A549 (cell line): ENCODE measurements at regions not wholly inside any gene's neighbourhood (a gene's known extent, or its start where the extent isn't known, plus 50 kb on each side); places are given as distances from the start of the nearest gene placed in this dataset.

Experiments used
- ATAC-seq, 2 experiments: fragments of 200-7000 bp in 1 of 2; fragments of >200 bp in 1 of 2; cut with Nextera tagmentation in 1 of 2; cut with Tn5 transposase in 1 of 2; 3 replicates each; pipeline versions ENCODE4 v1.8.0 to v1.9.1; 2018 to 2020; ENCODE audit warnings: mild to moderate bottlenecking in 1 of 2, moderate library complexity in 1 of 2
- CTCF ChIA-PET: fragments of 300-600 bp; sonication (Branson Sonifier 250); formaldehyde crosslinking; extraction: SDS; loops from one replicate; lab custom pipeline; 2021; ENCODE audit warnings: antibody characterized with exemption, inconsistent platforms; lab: Yijun Ruan, JAX
- POLR2A ChIA-PET: fragments of 350-600 bp; formaldehyde crosslinking; extraction: SDS; loops from one replicate; lab custom pipeline; 2021; ENCODE audit warnings: antibody characterized with exemption, inconsistent platforms; lab: Yijun Ruan, JAX
- DNase-seq, 2 experiments: peaks; one replicate each; pipeline versions ENCODE4 v3.0.0 to v3.0.0-alpha.2; 2011 to 2016; ENCODE audit warnings: low read depth in 1 of 2, low spot score in 1 of 2
- FAIRE-seq: peaks from 2 replicates; lab custom pipeline; 2011; peaks lifted over from hg19 to GRCh38; lab: Jason Lieb, UNC
- H3K27ac ChIP-seq, 2 experiments: fragments of >200 bp; sonication (Bioruptor Twin); formaldehyde crosslinking; 3 replicates each; pipeline ENCODE4 v1.5.1; 2016 to 2017
- H3K4me1 ChIP-seq: fragments of >200 bp; sonication (Bioruptor Twin); formaldehyde crosslinking; 3 replicates; pipeline ENCODE4 v1.6.1; 2016
- H3K4me2 ChIP-seq: fragments of >200 bp; sonication (Bioruptor Twin); formaldehyde crosslinking; 3 replicates; pipeline ENCODE4 v1.6.1; 2016
- H3K4me3 ChIP-seq: fragments of >200 bp; sonication (Bioruptor Twin); formaldehyde crosslinking; 3 replicates; pipeline ENCODE4 v1.5.1; 2016
- H3K9me3 ChIP-seq: fragments of >200 bp; sonication (Bioruptor Twin); formaldehyde crosslinking; 3 replicates; pipeline ENCODE4 v1.6.1; 2016
- CHD4 ChIP-seq: fragments of 200-600 bp; sonication (generic); IDR thresholded peaks from 2 replicates; pipeline ENCODE4 v1.6.1; 2016; ENCODE audit warnings: antibody characterized with exemption, mild to moderate bottlenecking, borderline replicate concordance
- CTCF ChIP-seq: fragments of >200 bp; sonication (Bioruptor Twin); formaldehyde crosslinking; IDR thresholded peaks from 3 replicates; pipeline ENCODE4 v1.5.1; 2016
- EHMT2 ChIP-seq: fragments of 200-600 bp; sonication (generic); IDR thresholded peaks from 2 replicates; pipeline ENCODE4 v1.6.1; 2016; ENCODE audit warnings: antibody characterized with exemption, low read depth, mild to moderate bottlenecking, moderate library complexity
- ELK1 ChIP-seq: fragments of 150-350 bp; IDR thresholded peaks from 2 replicates; pipeline ENCODE4 v1.6.1; 2014; ENCODE audit warnings: low read depth, mild to moderate bottlenecking, low read length
- ESRRA ChIP-seq: fragments of 150-350 bp; IDR thresholded peaks from 2 replicates; pipeline ENCODE4 v1.6.1; 2014; ENCODE audit warnings: mild to moderate bottlenecking, low read length, borderline replicate concordance
- GATA3 ChIP-seq: IDR thresholded peaks from 2 replicates; pipeline ENCODE4 v1.6.1; 2012; ENCODE audit warnings: borderline replicate concordance
- HEYL ChIP-seq: fragments of 250-450 bp; sonication (Bioruptor Pico); IDR thresholded peaks from 2 replicates; pipeline ENCODE4 v1.8.0; 2021; ENCODE audit warnings: mild to moderate bottlenecking, moderate library complexity
- HOXB5 ChIP-seq: fragments of 250-450 bp; sonication (Bioruptor Pico); IDR thresholded peaks from 2 replicates; pipeline ENCODE4 v1.5.0; 2020; ENCODE audit warnings: mild to moderate bottlenecking, moderate library complexity
- KDM5A ChIP-seq: fragments of 200-600 bp; sonication (generic); IDR thresholded peaks from 2 replicates; pipeline ENCODE4 v1.6.1; 2016; ENCODE audit warnings: antibody characterized with exemption, mild to moderate bottlenecking
- MAZ ChIP-seq: fragments of 150-350 bp; IDR thresholded peaks from 2 replicates; pipeline ENCODE4 v1.6.1; 2014; ENCODE audit warnings: antibody characterized with exemption, low read depth, low read length, borderline replicate concordance
- NFE2L2 ChIP-seq: fragments of 150-350 bp; conservative IDR thresholded peaks from 2 replicates; pipeline ENCODE4 v1.6.1; 2014; ENCODE audit warnings: low read length
- NR3C1 ChIP-seq: fragments of >200 bp; sonication (Bioruptor Twin); formaldehyde crosslinking; IDR thresholded peaks from 3 replicates; pipeline ENCODE4 v1.6.1; 2017
- RAD21 ChIP-seq, 2 experiments: fragments of >200 bp in 1 of 2; sonication (Bioruptor Twin) in 1 of 2; formaldehyde crosslinking in 1 of 2; IDR thresholded peaks in 1 of 2; conservative IDR thresholded peaks in 1 of 2; 2 replicates in 1 of 2; 3 replicates in 1 of 2; pipeline ENCODE4 v1.6.1; 2012 to 2018; ENCODE audit warnings: inconsistent platforms in 1 of 2
- RFX5 ChIP-seq: fragments of 450-650 bp; IDR thresholded peaks from 2 replicates; pipeline ENCODE4 v1.7.1; 2014; ENCODE audit warnings: antibody characterized with exemption, mild to moderate bottlenecking, moderate library complexity
- SREBF2 ChIP-seq: fragments of 450-650 bp; IDR thresholded peaks from 2 replicates; pipeline ENCODE4 v1.6.1; 2014; ENCODE audit warnings: mild to moderate bottlenecking, moderate library complexity
- ZC3H11A ChIP-seq: fragments of 450-650 bp; IDR thresholded peaks from 2 replicates; pipeline ENCODE4 v1.6.1; 2014; ENCODE audit warnings: antibody characterized with exemption, mild to moderate bottlenecking
- ZFP36 ChIP-seq: fragments of 450-650 bp; IDR thresholded peaks from 2 replicates; pipeline ENCODE4 v1.6.1; 2014; ENCODE audit warnings: borderline replicate concordance; ENCODE audit not compliant: partially characterized antibody
- ZNF302 ChIP-seq: fragments of 250-450 bp; sonication (Bioruptor Pico); IDR thresholded peaks from 2 replicates; pipeline ENCODE4 v1.9.0; 2021; ENCODE audit warnings: inconsistent platforms, mild to moderate bottlenecking, moderate library complexity
- WGBS: methylation state at CpG from one replicate; pipeline ENCODE4 v1.1.6; 2017; ENCODE audit errors: missing lambda C conversion rate; 5-methylcytosine and 5-hydroxymethylcytosine counted together
- TF ChIP-seq, protein P1 (sequence below): IDR thresholded peaks from 2 replicates; pipeline ENCODE4 v1.6.1; 2012; ENCODE audit warnings: low read depth, borderline replicate concordance
- TF ChIP-seq, protein P2 (sequence below): fragments of 200-600 bp; sonication (generic); IDR thresholded peaks from 2 replicates; pipeline ENCODE4 v1.6.1; 2016; ENCODE audit warnings: antibody characterized with exemption, mild to moderate bottlenecking, moderate library complexity
- TF ChIP-seq, protein P3 (sequence below): fragments of >200 bp; sonication (Bioruptor Twin); formaldehyde crosslinking; IDR thresholded peaks from 2 replicates; pipeline ENCODE4 v1.6.1; 2016
- TF ChIP-seq, protein P4 (sequence below): fragments of >200 bp; sonication (Bioruptor Twin); formaldehyde crosslinking; IDR thresholded peaks from 3 replicates; pipeline ENCODE4 v1.6.1; 2016

DNA sequence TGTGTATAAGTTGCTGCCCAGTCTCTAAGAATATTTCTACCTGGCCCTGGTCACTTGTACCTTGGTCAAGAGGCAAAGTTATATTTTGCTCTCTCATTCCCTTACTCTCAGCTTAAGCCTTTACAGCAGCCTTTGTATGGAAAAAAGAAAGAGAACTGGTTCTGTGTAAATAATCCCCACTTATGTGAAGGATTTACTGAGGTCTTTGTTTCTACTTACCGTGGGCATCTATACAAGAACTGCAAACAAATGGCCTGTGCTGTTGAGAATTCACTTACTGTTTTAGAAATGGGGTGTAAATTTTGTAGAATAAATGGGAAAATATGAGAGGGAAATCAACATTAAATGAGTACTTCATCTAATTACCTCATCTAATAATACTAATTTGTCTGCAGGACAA, 267.4 kb downstream of the PCDH20 start:
- 0% methylated on average over 1 of the region's 1 CpG for WGBS
- DNase-seq (no peak), FAIRE-seq (no peak), ATAC-seq (no peak)
- POLR2A ChIA-PET, result no interaction called here
- Histone ChIP-seq H3K27ac (no peak overlapping the region), H3K4me3 (no peak overlapping the region), H3K4me2 (no peak overlapping the region), H3K9me3 (no peaks in the 10 kb centered on the region), H3K4me1 (no peaks in the 10 kb centered on the region)
- no peak for TF ChIP-seq RAD21 (conservative IDR thresholded peaks at IDR 0.05 in 1 of 2, IDR thresholded peaks at IDR 0.05 in 1 of 2)
- TF ChIP-seq CTCF, result no peak
- TF ChIP-seq, protein P1, sequence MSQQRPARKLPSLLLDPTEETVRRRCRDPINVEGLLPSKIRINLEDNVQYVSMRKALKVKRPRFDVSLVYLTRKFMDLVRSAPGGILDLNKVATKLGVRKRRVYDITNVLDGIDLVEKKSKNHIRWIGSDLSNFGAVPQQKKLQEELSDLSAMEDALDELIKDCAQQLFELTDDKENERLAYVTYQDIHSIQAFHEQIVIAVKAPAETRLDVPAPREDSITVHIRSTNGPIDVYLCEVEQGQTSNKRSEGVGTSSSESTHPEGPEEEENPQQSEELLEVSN, result no peak
- TF ChIP-seq MAZ, result no peak
- no peak for TF ChIP-seq HEYL (CRISPR knock-in tag)
- no peak for TF ChIP-seq EHMT2
- TF ChIP-seq GATA3, result no peak
- TF ChIP-seq ELK1, result no peak
- TF ChIP-seq, protein P2, sequence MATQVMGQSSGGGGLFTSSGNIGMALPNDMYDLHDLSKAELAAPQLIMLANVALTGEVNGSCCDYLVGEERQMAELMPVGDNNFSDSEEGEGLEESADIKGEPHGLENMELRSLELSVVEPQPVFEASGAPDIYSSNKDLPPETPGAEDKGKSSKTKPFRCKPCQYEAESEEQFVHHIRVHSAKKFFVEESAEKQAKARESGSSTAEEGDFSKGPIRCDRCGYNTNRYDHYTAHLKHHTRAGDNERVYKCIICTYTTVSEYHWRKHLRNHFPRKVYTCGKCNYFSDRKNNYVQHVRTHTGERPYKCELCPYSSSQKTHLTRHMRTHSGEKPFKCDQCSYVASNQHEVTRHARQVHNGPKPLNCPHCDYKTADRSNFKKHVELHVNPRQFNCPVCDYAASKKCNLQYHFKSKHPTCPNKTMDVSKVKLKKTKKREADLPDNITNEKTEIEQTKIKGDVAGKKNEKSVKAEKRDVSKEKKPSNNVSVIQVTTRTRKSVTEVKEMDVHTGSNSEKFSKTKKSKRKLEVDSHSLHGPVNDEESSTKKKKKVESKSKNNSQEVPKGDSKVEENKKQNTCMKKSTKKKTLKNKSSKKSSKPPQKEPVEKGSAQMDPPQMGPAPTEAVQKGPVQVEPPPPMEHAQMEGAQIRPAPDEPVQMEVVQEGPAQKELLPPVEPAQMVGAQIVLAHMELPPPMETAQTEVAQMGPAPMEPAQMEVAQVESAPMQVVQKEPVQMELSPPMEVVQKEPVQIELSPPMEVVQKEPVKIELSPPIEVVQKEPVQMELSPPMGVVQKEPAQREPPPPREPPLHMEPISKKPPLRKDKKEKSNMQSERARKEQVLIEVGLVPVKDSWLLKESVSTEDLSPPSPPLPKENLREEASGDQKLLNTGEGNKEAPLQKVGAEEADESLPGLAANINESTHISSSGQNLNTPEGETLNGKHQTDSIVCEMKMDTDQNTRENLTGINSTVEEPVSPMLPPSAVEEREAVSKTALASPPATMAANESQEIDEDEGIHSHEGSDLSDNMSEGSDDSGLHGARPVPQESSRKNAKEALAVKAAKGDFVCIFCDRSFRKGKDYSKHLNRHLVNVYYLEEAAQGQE, result no peak
- no peak for TF ChIP-seq SREBF2
- no peak for TF ChIP-seq ESRRA
- no peak for TF ChIP-seq NFE2L2
- no peak for TF ChIP-seq HOXB5 (CRISPR knock-in tag)
- TF ChIP-seq, protein P3, sequence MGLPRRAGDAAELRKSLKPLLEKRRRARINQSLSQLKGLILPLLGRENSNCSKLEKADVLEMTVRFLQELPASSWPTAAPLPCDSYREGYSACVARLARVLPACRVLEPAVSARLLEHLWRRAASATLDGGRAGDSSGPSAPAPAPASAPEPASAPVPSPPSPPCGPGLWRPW, result no peak
- TF ChIP-seq ZFP36, result no peak
- TF ChIP-seq, protein P4, sequence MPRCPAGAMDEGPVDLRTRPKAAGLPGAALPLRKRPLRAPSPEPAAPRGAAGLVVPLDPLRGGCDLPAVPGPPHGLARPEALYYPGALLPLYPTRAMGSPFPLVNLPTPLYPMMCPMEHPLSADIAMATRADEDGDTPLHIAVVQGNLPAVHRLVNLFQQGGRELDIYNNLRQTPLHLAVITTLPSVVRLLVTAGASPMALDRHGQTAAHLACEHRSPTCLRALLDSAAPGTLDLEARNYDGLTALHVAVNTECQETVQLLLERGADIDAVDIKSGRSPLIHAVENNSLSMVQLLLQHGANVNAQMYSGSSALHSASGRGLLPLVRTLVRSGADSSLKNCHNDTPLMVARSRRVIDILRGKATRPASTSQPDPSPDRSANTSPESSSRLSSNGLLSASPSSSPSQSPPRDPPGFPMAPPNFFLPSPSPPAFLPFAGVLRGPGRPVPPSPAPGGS, result no peak
- no peak for TF ChIP-seq NR3C1
- TF ChIP-seq CHD4, result no peak
- CTCF ChIA-PET, result no interaction called here

DNA sequence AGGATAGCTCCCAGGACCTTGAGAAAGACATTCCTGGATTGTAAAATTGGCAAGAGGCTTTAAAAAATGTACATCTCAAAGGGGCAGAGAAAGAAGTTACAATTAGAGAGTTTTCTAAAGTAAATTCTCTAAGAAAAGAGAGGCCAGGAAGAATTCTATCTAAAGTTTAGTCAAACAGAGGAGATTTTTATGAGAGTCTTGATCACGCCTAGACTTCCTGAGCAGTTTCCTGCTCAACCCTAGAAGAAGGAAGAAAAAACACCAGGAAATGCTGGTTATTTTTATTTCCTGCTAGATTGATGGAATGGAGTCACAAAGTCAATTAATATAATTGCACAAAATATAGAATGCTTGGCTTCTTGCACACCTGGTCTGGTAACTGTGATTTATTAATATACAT, 269.1 kb downstream of the PCDH20 start:
- Histone ChIP-seq H3K9me3 (no peaks in the 10 kb centered on the region), H3K27ac (no peak overlapping the region), H3K4me2 (no peak overlapping the region), H3K4me3 (no peak overlapping the region), H3K4me1 (no peaks in the 10 kb centered on the region)
- no peak for DNase-seq
- POLR2A ChIA-PET, result no interaction called here
- no peak for FAIRE-seq
- TF ChIP-seq KDM5A (no peak), ZC3H11A (no peak), NFE2L2 (no peak), RFX5 (no peak), ZNF302 (no peak)
- TF ChIP-seq, protein P3, result no peak
- WGBS, result 6% methylated on average over 1 of the region's 1 CpG
- CTCF ChIA-PET, result no interaction called here
- no peak for ATAC-seq
